SK-N-SH treated with all-trans-retinoic acid at 6 μM for 48 hours (cell line): ENCODE measurements at regions not wholly inside any gene's neighbourhood (a gene's known extent, or its start where the extent isn't known, plus 50 kb on each side); places are given as distances from the start of the nearest gene placed in this dataset.

Experiments used
- ATAC-seq: fragments of 200-7000 bp; cut with Tn5 transposase; 3 replicates; pipeline ENCODE4 v1.9.1; 2020; ENCODE audit warnings: mild to moderate bottlenecking, moderate library complexity
- ARNTL ChIP-seq: fragments of 450-650 bp; formaldehyde crosslinking; IDR thresholded peaks from 2 replicates; pipeline ENCODE4 v1.5.0; 2020; ENCODE audit warnings: low read depth, mild to moderate bottlenecking, moderate library complexity, borderline replicate concordance
- BACH2 ChIP-seq: fragments of 250-450 bp; sonication (Bioruptor Pico); IDR thresholded peaks from 2 replicates; pipeline ENCODE4 v1.9.0; 2021; ENCODE audit warnings: mild to moderate bottlenecking, borderline replicate concordance
- CSDC2 ChIP-seq: fragments of 250-450 bp; sonication (Bioruptor Pico); IDR thresholded peaks from 2 replicates; pipeline ENCODE4 v1.5.0; 2020; ENCODE audit warnings: mild to moderate bottlenecking, moderate library complexity
- CSRNP3 ChIP-seq: fragments of 250-450 bp; sonication (Bioruptor Pico); IDR thresholded peaks from 2 replicates; pipeline ENCODE4 v1.5.1; 2021; ENCODE audit warnings: mild to moderate bottlenecking, moderate library complexity
- ISL1 ChIP-seq: fragments of 250-450 bp; sonication (Bioruptor Pico); IDR thresholded peaks from 2 replicates; pipeline ENCODE4 v2.1.2; 2022; ENCODE audit warnings: mild to moderate bottlenecking, moderate library complexity
- OSR1 ChIP-seq: fragments of 250-450 bp; sonication (Bioruptor Pico); IDR thresholded peaks from 2 replicates; pipeline ENCODE4 v1.8.0; 2022; ENCODE audit warnings: moderate library complexity, mild to moderate bottlenecking, inconsistent platforms
- PPARA ChIP-seq: fragments of 250-450 bp; sonication (Bioruptor Pico); IDR thresholded peaks from 2 replicates; pipeline ENCODE4 v1.5.0; 2020; ENCODE audit warnings: mild to moderate bottlenecking, borderline replicate concordance
- RARB ChIP-seq: fragments of 250-450 bp; sonication (Bioruptor Pico); IDR thresholded peaks from 2 replicates; pipeline ENCODE4 v1.8.0; 2021; ENCODE audit warnings: mild to moderate bottlenecking, moderate library complexity
- SNAI2 ChIP-seq: fragments of 250-450 bp; sonication (Bioruptor Pico); IDR thresholded peaks from 2 replicates; pipeline ENCODE4 v1.5.0; 2020; ENCODE audit warnings: mild to moderate bottlenecking, moderate library complexity
- TCF4 ChIP-seq: fragments of 250-450 bp; sonication (Bioruptor Pico); IDR thresholded peaks from 2 replicates; pipeline ENCODE4 v1.8.0; 2021; ENCODE audit warnings: mild to moderate bottlenecking, moderate library complexity, borderline replicate concordance
- TOX ChIP-seq: fragments of 250-450 bp; sonication (Bioruptor Pico); IDR thresholded peaks from 2 replicates; pipeline ENCODE4 v1.8.0; 2021; ENCODE audit warnings: mild to moderate bottlenecking, moderate library complexity, borderline replicate concordance
- ZC3H10 ChIP-seq: fragments of 250-450 bp; sonication (Bioruptor Pico); IDR thresholded peaks from 2 replicates; pipeline ENCODE4 v1.5.1; 2021; ENCODE audit warnings: mild to moderate bottlenecking, moderate library complexity
- ZFP3 ChIP-seq: fragments of 250-450 bp; sonication (Bioruptor Pico); IDR thresholded peaks from 2 replicates; pipeline ENCODE4 v1.5.0; 2020; ENCODE audit warnings: mild to moderate bottlenecking, moderate library complexity
- ZFP30 ChIP-seq: fragments of 450-650 bp; formaldehyde crosslinking; IDR thresholded peaks from 2 replicates; pipeline ENCODE4 v1.5.0; 2022; ENCODE audit warnings: mild to moderate bottlenecking, moderate library complexity
- ZNF565 ChIP-seq: fragments of 450-650 bp; formaldehyde crosslinking; conservative IDR thresholded peaks from 2 replicates; pipeline ENCODE4 v1.5.0; 2020; ENCODE audit warnings: low read depth, mild to moderate bottlenecking, moderate library complexity
- ZNF70 ChIP-seq: fragments of 450-650 bp; formaldehyde crosslinking; IDR thresholded peaks from 2 replicates; pipeline ENCODE4 v1.5.0; 2020; ENCODE audit warnings: mild to moderate bottlenecking, moderate library complexity
- ZNF8 ChIP-seq: fragments of 450-650 bp; formaldehyde crosslinking; IDR thresholded peaks from 2 replicates; pipeline ENCODE4 v1.5.0; 2020; ENCODE audit warnings: mild to moderate bottlenecking, moderate library complexity
- TF ChIP-seq, protein P1 (sequence below): fragments of 250-450 bp; sonication (Bioruptor Pico); IDR thresholded peaks from 2 replicates; pipeline ENCODE4 v1.5.0; 2020; ENCODE audit warnings: mild to moderate bottlenecking, moderate library complexity
- TF ChIP-seq, protein P2 (sequence below): fragments of 250-450 bp; sonication (Bioruptor Pico); IDR thresholded peaks from 2 replicates; pipeline ENCODE4 v1.8.0; 2020; ENCODE audit warnings: mild to moderate bottlenecking, moderate library complexity, borderline replicate concordance
- TF ChIP-seq, protein P3 (sequence below): fragments of 250-450 bp; sonication (Bioruptor Pico); IDR thresholded peaks from 2 replicates; pipeline ENCODE4 v1.5.1; 2020; ENCODE audit warnings: low read depth, mild to moderate bottlenecking, moderate library complexity

GRCh38 chr16:65945493-65945892 lies 421.0 kb upstream of the CDH5 start:
- no peak for ATAC-seq
- TF ChIP-seq, protein P1, sequence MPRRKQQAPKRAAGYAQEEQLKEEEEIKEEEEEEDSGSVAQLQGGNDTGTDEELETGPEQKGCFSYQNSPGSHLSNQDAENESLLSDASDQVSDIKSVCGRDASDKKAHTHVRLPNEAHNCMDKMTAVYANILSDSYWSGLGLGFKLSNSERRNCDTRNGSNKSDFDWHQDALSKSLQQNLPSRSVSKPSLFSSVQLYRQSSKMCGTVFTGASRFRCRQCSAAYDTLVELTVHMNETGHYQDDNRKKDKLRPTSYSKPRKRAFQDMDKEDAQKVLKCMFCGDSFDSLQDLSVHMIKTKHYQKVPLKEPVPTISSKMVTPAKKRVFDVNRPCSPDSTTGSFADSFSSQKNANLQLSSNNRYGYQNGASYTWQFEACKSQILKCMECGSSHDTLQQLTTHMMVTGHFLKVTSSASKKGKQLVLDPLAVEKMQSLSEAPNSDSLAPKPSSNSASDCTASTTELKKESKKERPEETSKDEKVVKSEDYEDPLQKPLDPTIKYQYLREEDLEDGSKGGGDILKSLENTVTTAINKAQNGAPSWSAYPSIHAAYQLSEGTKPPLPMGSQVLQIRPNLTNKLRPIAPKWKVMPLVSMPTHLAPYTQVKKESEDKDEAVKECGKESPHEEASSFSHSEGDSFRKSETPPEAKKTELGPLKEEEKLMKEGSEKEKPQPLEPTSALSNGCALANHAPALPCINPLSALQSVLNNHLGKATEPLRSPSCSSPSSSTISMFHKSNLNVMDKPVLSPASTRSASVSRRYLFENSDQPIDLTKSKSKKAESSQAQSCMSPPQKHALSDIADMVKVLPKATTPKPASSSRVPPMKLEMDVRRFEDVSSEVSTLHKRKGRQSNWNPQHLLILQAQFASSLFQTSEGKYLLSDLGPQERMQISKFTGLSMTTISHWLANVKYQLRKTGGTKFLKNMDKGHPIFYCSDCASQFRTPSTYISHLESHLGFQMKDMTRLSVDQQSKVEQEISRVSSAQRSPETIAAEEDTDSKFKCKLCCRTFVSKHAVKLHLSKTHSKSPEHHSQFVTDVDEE, result no peak
- TF ChIP-seq SNAI2 (CRISPR knock-in tag) (no peak), ZC3H10 (CRISPR knock-in tag) (no peak), BACH2 (CRISPR knock-in tag) (no peak), ZFP3 (CRISPR knock-in tag) (no peak), ZNF8 (CRISPR knock-in tag) (no peak), ZNF565 (no peak), CSRNP3 (CRISPR knock-in tag) (no peak), OSR1 (CRISPR knock-in tag) (no peak), ARNTL (CRISPR knock-in tag) (no peak), TOX (CRISPR knock-in tag) (no peak), ISL1 (CRISPR knock-in tag) (no peak), TCF4 (CRISPR knock-in tag) (no peak), ZFP30 (no peak)
- TF ChIP-seq, protein P2, sequence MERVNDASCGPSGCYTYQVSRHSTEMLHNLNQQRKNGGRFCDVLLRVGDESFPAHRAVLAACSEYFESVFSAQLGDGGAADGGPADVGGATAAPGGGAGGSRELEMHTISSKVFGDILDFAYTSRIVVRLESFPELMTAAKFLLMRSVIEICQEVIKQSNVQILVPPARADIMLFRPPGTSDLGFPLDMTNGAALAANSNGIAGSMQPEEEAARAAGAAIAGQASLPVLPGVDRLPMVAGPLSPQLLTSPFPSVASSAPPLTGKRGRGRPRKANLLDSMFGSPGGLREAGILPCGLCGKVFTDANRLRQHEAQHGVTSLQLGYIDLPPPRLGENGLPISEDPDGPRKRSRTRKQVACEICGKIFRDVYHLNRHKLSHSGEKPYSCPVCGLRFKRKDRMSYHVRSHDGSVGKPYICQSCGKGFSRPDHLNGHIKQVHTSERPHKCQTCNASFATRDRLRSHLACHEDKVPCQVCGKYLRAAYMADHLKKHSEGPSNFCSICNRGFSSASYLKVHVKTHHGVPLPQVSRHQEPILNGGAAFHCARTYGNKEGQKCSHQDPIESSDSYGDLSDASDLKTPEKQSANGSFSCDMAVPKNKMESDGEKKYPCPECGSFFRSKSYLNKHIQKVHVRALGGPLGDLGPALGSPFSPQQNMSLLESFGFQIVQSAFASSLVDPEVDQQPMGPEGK (CRISPR knock-in tag), result no peak
- TF ChIP-seq, protein P3, sequence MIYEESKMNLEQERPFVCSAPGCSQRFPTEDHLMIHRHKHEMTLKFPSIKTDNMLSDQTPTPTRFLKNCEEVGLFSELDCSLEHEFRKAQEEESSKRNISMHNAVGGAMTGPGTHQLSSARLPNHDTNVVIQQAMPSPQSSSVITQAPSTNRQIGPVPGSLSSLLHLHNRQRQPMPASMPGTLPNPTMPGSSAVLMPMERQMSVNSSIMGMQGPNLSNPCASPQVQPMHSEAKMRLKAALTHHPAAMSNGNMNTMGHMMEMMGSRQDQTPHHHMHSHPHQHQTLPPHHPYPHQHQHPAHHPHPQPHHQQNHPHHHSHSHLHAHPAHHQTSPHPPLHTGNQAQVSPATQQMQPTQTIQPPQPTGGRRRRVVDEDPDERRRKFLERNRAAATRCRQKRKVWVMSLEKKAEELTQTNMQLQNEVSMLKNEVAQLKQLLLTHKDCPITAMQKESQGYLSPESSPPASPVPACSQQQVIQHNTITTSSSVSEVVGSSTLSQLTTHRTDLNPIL (CRISPR knock-in tag), result no peak

GRCh38 chr16:65944361-65944760 lies 422.1 kb upstream of the CDH5 start:
- no peak for TF ChIP-seq ARNTL (CRISPR knock-in tag)
- no peak for TF ChIP-seq ISL1 (CRISPR knock-in tag)
- TF ChIP-seq, protein P3 (CRISPR knock-in tag), result no peak
- no peak for TF ChIP-seq CSDC2
- no peak for TF ChIP-seq OSR1 (CRISPR knock-in tag)
- TF ChIP-seq ZNF70, result no peak
- no peak for TF ChIP-seq RARB (CRISPR knock-in tag)
- no peak for ATAC-seq

- TF ChIP-seq PPARA (CRISPR knock-in tag), result no peak
- TF ChIP-seq, protein P2 (CRISPR knock-in tag), result no peak
- TF ChIP-seq ZFP30, result no peak
- TF ChIP-seq ZNF8 (CRISPR knock-in tag), result no peak
- no peak for TF ChIP-seq TCF4 (CRISPR knock-in tag)
- no peak for TF ChIP-seq CSRNP3 (CRISPR knock-in tag)
- no peak for TF ChIP-seq ZC3H10 (CRISPR knock-in tag)
- TF ChIP-seq ZNF565, result no peak
- TF ChIP-seq TOX (CRISPR knock-in tag), result no peak
- TF ChIP-seq, protein P3 (CRISPR knock-in tag), result no peak
- no peak for TF ChIP-seq RARB (CRISPR knock-in tag)
- no peak for TF ChIP-seq ZFP3 (CRISPR knock-in tag)
- no peak for TF ChIP-seq ISL1 (CRISPR knock-in tag)
- ATAC-seq, result no peak
These were observed 425.8 kb upstream of the CDH5 start for GRCh38 chr16:65940711-65941110.
